SK-N-SH (cell line): ENCODE measurements at regions not wholly inside any gene's neighbourhood (a gene's known extent, or its start where the extent isn't known, plus 50 kb on each side); places are given as distances from the start of the nearest gene placed in this dataset.

ENCODE experiments used
- CTCF ChIA-PET: fragments of 300-600, 350-600 bp; formaldehyde crosslinking; extraction: SDS; loops from one replicate; lab custom pipeline; 2021; lab: Yijun Ruan, JAX
- POLR2A ChIA-PET: fragments of 350-600 bp; sonication (Branson Sonifier 250); formaldehyde crosslinking; extraction: SDS; loops from one replicate; lab custom pipeline; 2020; ENCODE audit warnings: antibody characterized with exemption, inconsistent platforms; lab: Yijun Ruan, JAX
- DNase-seq: peaks from one replicate; pipeline ENCODE4 v3.0.0; 2012
- H2AFZ ChIP-seq: fragments of 200-600 bp; sonication (generic); 2 replicates; pipeline ENCODE4 v1.8.1; 2016; ENCODE audit warnings: antibody characterized with exemption, mild to moderate bottlenecking, low read depth
- H3F3A ChIP-seq: fragments of 200-600 bp; sonication (generic); replicated peaks from 2 replicates; pipeline ENCODE3; 2016; ENCODE audit warnings: antibody characterized with exemption, mild to moderate bottlenecking; ENCODE audit not compliant: insufficient read depth
- H3K27ac ChIP-seq, 2 experiments: fragments of 200-500 bp in 1 of 2; fragments of 200-600 bp in 1 of 2; sonication (Bioruptor generic) in 1 of 2; sonication (generic), shearing (Covaris generic) in 1 of 2; 2 replicates each; pipeline versions ENCODE4 v1.5.1 to v1.6.1; 2014 to 2016; ENCODE audit warnings: low read depth in 2 of 2, inconsistent platforms in 1 of 2, low read length in 1 of 2, mild to moderate bottlenecking in 1 of 2, mixed read lengths in 1 of 2
- H3K27me3 ChIP-seq: fragments of 200-600 bp; sonication (generic), shearing (Covaris generic); 2 replicates; pipeline ENCODE4 v1.6.1; 2016; ENCODE audit warnings: mixed run types; ENCODE audit not compliant: insufficient read depth
- H3K36me3 ChIP-seq, 2 experiments: fragments of 200-500 bp in 1 of 2; fragments of 200-600 bp in 1 of 2; sonication (Bioruptor generic) in 1 of 2; sonication (generic) in 1 of 2; replicated peaks in 1 of 2; 2 replicates each; pipeline versions ENCODE3 to v1.5.1; 2014 to 2016; ENCODE audit warnings: low read length in 1 of 2, mild to moderate bottlenecking in 1 of 2; ENCODE audit not compliant: insufficient read depth in 2 of 2, control insufficient read depth in 1 of 2
- H3K4me1 ChIP-seq, 2 experiments: fragments of 200-500 bp in 1 of 2; fragments of 200-600 bp in 1 of 2; sonication (Bioruptor generic) in 1 of 2; sonication (generic), shearing (Covaris generic) in 1 of 2; 2 replicates each; pipeline versions ENCODE4 v1.5.1 to v1.6.1; 2014 to 2016; ENCODE audit warnings: low read depth in 1 of 2, low read length in 1 of 2, mixed run types in 1 of 2; ENCODE audit not compliant: insufficient read depth in 2 of 2, control insufficient read depth in 1 of 2
- H3K4me2 ChIP-seq: fragments of 200-600 bp; sonication (generic), shearing (Covaris generic); 2 replicates; pipeline ENCODE4 v1.6.1; 2017; ENCODE audit warnings: mixed run types
- H3K4me3 ChIP-seq, 2 experiments: fragments of 200-500 bp in 1 of 2; fragments of 200-600 bp in 1 of 2; sonication (Bioruptor generic) in 1 of 2; sonication (generic), shearing (Covaris generic) in 1 of 2; 2 replicates each; pipeline versions ENCODE4 v1.5.1 to v1.8.1; 2014 to 2016; ENCODE audit warnings: low read depth in 2 of 2, inconsistent platforms in 1 of 2, low read length in 1 of 2, mild to moderate bottlenecking in 1 of 2, mixed read lengths in 1 of 2, moderate library complexity in 1 of 2
- H3K79me2 ChIP-seq: fragments of 200-600 bp; sonication (generic); 2 replicates; pipeline ENCODE4 v1.8.1; 2017; ENCODE audit warnings: mild to moderate bottlenecking; ENCODE audit not compliant: insufficient read depth
- H3K9ac ChIP-seq: fragments of 200-600 bp; sonication (generic); 2 replicates; pipeline ENCODE4 v1.6.1; 2017; ENCODE audit warnings: mixed run types
- H3K9me2 ChIP-seq: fragments of 200-600 bp; sonication (generic); 2 replicates; pipeline ENCODE4 v1.6.1; 2017; ENCODE audit warnings: mixed run types
- H3K9me3 ChIP-seq: fragments of 200-600 bp; sonication (generic); 2 replicates; pipeline ENCODE4 v1.6.1; 2017; ENCODE audit warnings: mixed run types, mild to moderate bottlenecking, moderate library complexity
- H4K20me1 ChIP-seq: fragments of 200-600 bp; sonication (generic); 2 replicates; pipeline ENCODE4 v1.6.1; 2017; ENCODE audit warnings: mild to moderate bottlenecking, mixed run types; ENCODE audit not compliant: insufficient read depth
- CHD2 ChIP-seq: fragments of 150-350 bp; IDR thresholded peaks from 2 replicates; pipeline ENCODE4 v1.6.1; 2018; ENCODE audit warnings: low read length; ENCODE audit not compliant: partially characterized antibody
- ELF1 ChIP-seq: IDR thresholded peaks from 2 replicates; pipeline ENCODE4 v1.4.0; 2012
- EZH2phosphoT487 ChIP-seq: fragments of 200-600 bp; sonication (generic); IDR thresholded peaks from 2 replicates; pipeline ENCODE4 v1.6.1; 2017; ENCODE audit warnings: low read depth, mixed run types, mild to moderate bottlenecking, antibody characterized with exemption, moderate library complexity, borderline replicate concordance
- FOXM1 ChIP-seq: IDR thresholded peaks from 2 replicates; pipeline ENCODE4 v1.4.0; 2012; ENCODE audit warnings: low read depth, mild to moderate bottlenecking
- GABPA ChIP-seq: IDR thresholded peaks from 2 replicates; pipeline ENCODE4 v1.4.0; 2012; ENCODE audit warnings: low read depth, mild to moderate bottlenecking
- JUND ChIP-seq: IDR thresholded peaks from 2 replicates; pipeline ENCODE4 v1.4.0; 2012
- MEF2A ChIP-seq: IDR thresholded peaks from 2 replicates; pipeline ENCODE4 v1.4.0; 2012; ENCODE audit warnings: low read depth, borderline replicate concordance
- NRF1 ChIP-seq: IDR thresholded peaks from 2 replicates; pipeline ENCODE4 v1.6.1; 2012; ENCODE audit warnings: low read depth, mild to moderate bottlenecking, low read length
- POLR2AphosphoS5 ChIP-seq: IDR thresholded peaks from 2 replicates; pipeline ENCODE4 v1.6.1; 2012; ENCODE audit warnings: low read depth, low read length
- RAD21 ChIP-seq: IDR thresholded peaks from 2 replicates; pipeline ENCODE4 v1.6.1; 2012; ENCODE audit warnings: mild to moderate bottlenecking, low read length
- SIN3A ChIP-seq: IDR thresholded peaks from 2 replicates; pipeline ENCODE4 v1.6.1; 2012; ENCODE audit warnings: low read depth, mild to moderate bottlenecking, low read length, moderate library complexity, borderline replicate concordance
- SMC3 ChIP-seq: IDR thresholded peaks from 2 replicates; pipeline ENCODE4 v1.6.1; 2012; ENCODE audit warnings: low read depth, low read length, improper control_type of control experiment
- TAF1 ChIP-seq: IDR thresholded peaks from 2 replicates; pipeline ENCODE4 v1.6.1; 2012; ENCODE audit warnings: low read depth, mild to moderate bottlenecking, low read length, moderate library complexity, borderline replicate concordance
- TCF12 ChIP-seq: IDR thresholded peaks from 2 replicates; pipeline ENCODE4 v1.4.0; 2012
- TEAD4 ChIP-seq: IDR thresholded peaks from 2 replicates; pipeline ENCODE4 v1.4.0; 2012; ENCODE audit warnings: mild to moderate bottlenecking, borderline replicate concordance; ENCODE audit not compliant: insufficient read depth
- ZBTB33 ChIP-seq: IDR thresholded peaks from 2 replicates; pipeline ENCODE4 v1.4.0; 2012; ENCODE audit warnings: low read depth, borderline replicate concordance
- WGBS: methylation state at CpG from one replicate; pipeline ENCODE4 v1.1.6; 2017; ENCODE audit warnings: low lambda C conversion rate; 5-methylcytosine and 5-hydroxymethylcytosine counted together
- TF ChIP-seq, protein P1 (sequence below): IDR thresholded peaks from 2 replicates; pipeline ENCODE4; 2012
- TF ChIP-seq, protein P2 (sequence below): IDR thresholded peaks from 2 replicates; pipeline ENCODE4 v1.4.0; 2012; ENCODE audit warnings: low read depth
- TF ChIP-seq, protein P3 (sequence below): fragments of 200-600 bp; sonication (generic); IDR thresholded peaks from 2 replicates; pipeline ENCODE4 v1.6.1; 2017; ENCODE audit warnings: antibody characterized with exemption, mild to moderate bottlenecking, moderate library complexity
- TF ChIP-seq, protein P4 (sequence below): fragments of 150-350 bp; IDR thresholded peaks from 2 replicates; pipeline ENCODE4 v1.6.1; 2017; ENCODE audit warnings: antibody characterized with exemption, low read length, low read depth, borderline replicate concordance

GRCh38 chr3:66692766-66693150 lies 191.9 kb upstream of the LRIG1 start (continued):
- TF ChIP-seq, protein P1, sequence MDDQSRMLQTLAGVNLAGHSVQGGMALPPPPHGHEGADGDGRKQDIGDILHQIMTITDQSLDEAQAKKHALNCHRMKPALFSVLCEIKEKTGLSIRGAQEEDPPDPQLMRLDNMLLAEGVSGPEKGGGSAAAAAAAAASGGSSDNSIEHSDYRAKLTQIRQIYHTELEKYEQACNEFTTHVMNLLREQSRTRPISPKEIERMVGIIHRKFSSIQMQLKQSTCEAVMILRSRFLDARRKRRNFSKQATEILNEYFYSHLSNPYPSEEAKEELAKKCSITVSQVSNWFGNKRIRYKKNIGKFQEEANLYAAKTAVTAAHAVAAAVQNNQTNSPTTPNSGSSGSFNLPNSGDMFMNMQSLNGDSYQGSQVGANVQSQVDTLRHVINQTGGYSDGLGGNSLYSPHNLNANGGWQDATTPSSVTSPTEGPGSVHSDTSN = no peak
- TF ChIP-seq CHD2 = no peak
- no peak for TF ChIP-seq GABPA
- no peak for TF ChIP-seq EZH2phosphoT487
- TF ChIP-seq RAD21 = no peak
- TF ChIP-seq ELF1 = no peak
- TF ChIP-seq MEF2A = no peak
- TF ChIP-seq TAF1 = no peak
- no peak for TF ChIP-seq TCF12
- TF ChIP-seq, all 33 proteins: peak for 0

DNA sequence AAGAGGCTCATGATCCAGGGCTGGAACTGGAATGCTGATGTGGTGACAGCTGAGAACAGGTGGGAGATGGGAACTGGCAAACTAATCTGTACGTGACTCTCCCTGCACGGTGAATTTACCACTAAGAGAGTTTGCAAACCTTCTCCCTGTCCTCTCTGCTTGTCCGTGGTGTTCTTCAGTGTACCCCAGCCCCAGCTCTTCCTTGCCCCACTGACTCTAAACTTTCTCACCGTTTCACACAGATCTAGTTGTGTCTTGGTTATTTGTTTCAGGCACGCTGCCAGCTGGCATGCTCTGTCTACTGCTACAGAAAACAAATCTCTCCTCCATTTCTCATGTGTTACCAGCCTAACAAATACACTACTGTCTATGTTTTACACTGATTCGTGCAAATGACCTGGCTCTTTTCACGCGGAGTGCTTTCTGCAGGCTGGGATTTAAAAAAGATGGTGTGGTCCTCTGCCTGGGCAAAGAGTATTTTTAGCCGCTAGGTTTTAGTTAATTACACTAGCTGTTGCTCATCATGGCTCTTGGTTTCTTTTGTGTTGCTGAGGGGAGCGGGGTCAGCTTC lies 192.7 kb upstream of the LRIG1 start:
- Histone ChIP-seq H2AFZ (no peak overlapping the region), H3K36me3 (no peaks in the 10 kb centered on the region), H3K4me3 (no peak overlapping the region), H3K9me2 (no peaks in the 10 kb centered on the region), H3K79me2 (no peaks in the 10 kb centered on the region), H3K27ac (no peak overlapping the region), H3K27me3 (no peaks in the 10 kb centered on the region), H3K9me3 (no peaks in the 10 kb centered on the region), H3F3A (no peaks in the 10 kb centered on the region), H3K4me1 (no peaks in the 10 kb centered on the region), H3K4me2 (no peak overlapping the region), H3K9ac (no peak overlapping the region), H4K20me1 (no peaks in the 10 kb centered on the region)
- ChIA-PET CTCF (no interaction called here), POLR2A (no interaction called here)
- no peak for TF ChIP-seq ZBTB33
- TF ChIP-seq EZH2phosphoT487 = no peak
- TF ChIP-seq FOXM1 = no peak
- TF ChIP-seq TCF12 = no peak
- no peak for TF ChIP-seq NRF1
- TF ChIP-seq JUND = no peak
- TF ChIP-seq, protein P2, sequence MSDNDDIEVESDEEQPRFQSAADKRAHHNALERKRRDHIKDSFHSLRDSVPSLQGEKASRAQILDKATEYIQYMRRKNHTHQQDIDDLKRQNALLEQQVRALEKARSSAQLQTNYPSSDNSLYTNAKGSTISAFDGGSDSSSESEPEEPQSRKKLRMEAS = no peak
- TF ChIP-seq SMC3 = no peak
- no peak for TF ChIP-seq MEF2A
- TF ChIP-seq TAF1 = no peak
- TF ChIP-seq, protein P3, sequence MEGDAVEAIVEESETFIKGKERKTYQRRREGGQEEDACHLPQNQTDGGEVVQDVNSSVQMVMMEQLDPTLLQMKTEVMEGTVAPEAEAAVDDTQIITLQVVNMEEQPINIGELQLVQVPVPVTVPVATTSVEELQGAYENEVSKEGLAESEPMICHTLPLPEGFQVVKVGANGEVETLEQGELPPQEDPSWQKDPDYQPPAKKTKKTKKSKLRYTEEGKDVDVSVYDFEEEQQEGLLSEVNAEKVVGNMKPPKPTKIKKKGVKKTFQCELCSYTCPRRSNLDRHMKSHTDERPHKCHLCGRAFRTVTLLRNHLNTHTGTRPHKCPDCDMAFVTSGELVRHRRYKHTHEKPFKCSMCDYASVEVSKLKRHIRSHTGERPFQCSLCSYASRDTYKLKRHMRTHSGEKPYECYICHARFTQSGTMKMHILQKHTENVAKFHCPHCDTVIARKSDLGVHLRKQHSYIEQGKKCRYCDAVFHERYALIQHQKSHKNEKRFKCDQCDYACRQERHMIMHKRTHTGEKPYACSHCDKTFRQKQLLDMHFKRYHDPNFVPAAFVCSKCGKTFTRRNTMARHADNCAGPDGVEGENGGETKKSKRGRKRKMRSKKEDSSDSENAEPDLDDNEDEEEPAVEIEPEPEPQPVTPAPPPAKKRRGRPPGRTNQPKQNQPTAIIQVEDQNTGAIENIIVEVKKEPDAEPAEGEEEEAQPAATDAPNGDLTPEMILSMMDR = no peak
- TF ChIP-seq, protein P4, sequence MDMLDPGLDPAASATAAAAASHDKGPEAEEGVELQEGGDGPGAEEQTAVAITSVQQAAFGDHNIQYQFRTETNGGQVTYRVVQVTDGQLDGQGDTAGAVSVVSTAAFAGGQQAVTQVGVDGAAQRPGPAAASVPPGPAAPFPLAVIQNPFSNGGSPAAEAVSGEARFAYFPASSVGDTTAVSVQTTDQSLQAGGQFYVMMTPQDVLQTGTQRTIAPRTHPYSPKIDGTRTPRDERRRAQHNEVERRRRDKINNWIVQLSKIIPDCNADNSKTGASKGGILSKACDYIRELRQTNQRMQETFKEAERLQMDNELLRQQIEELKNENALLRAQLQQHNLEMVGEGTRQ = no peak
- no peak for TF ChIP-seq TEAD4
- TF ChIP-seq SIN3A = no peak
- TF ChIP-seq POLR2AphosphoS5 = no peak
- 37% methylated on average over 10 of the region's 10 CpGs for WGBS
- DNase-seq = no peak
